Colonic mucosa (tissue), 4 donors: ENCODE measurements at regions not wholly inside any gene's neighbourhood (a gene's known extent, or its start where the extent isn't known, plus 50 kb on each side); places are given as distances from the start of the nearest gene placed in this dataset.

Experiments
- DNase-seq: peaks from one replicate; pipeline ENCODE4 v3.0.0-alpha.2; 2020
- H3K27ac ChIP-seq: fragments of 200-600 bp; one replicate; pipeline ENCODE4 v1.8.0; 2021
- H3K27me3 ChIP-seq: fragments of 200-600 bp; one replicate; pipeline ENCODE4 v1.8.0; 2021
- H3K36me3 ChIP-seq: fragments of 200-600 bp; one replicate; pipeline ENCODE4 v1.8.0; 2021
- H3K4me1 ChIP-seq: fragments of 200-600 bp; one replicate; pipeline ENCODE4 v1.8.0; 2021; ENCODE audit warnings: mild to moderate bottlenecking
- H3K4me3 ChIP-seq: fragments of 200-600 bp; one replicate; pipeline ENCODE4 v1.8.0; 2021
- H3K9ac ChIP-seq, 2 donors: one replicate each; pipeline ENCODE4 v1.7.0; 2013; ENCODE audit warnings: control low read depth in 2 of 2, low read depth in 2 of 2, low read length in 2 of 2
- H3K9me3 ChIP-seq: fragments of 200-600 bp; one replicate; pipeline ENCODE4 v1.8.0; 2021
- CTCF ChIP-seq: fragments of 200-600 bp; IDR thresholded peaks from one replicate; pipeline ENCODE4 v1.8.0; 2022; ENCODE audit warnings: antibody characterized with exemption, mild to moderate bottlenecking
- intact Hi-C: fragments of 100-400 bp; cut with DNase I; formaldehyde crosslinking; loops from one replicate; pipeline ENCODE4 v1.14.1; 2022
- donor health status: healthy.
- donor health status: DM: no; HTN: no; CAD: no.
- donor health status: DM: no; HTN: no; CAD: no.

- H3K4me1 ChIP-seq: no peaks in the 10 kb centered on the region
- no peak overlapping the region for H3K4me3 ChIP-seq
- TF ChIP-seq CTCF: no peak
- DNase-seq: no peak
- intact Hi-C loops: no loop called here
- H3K27me3 ChIP-seq: no peaks in the 10 kb centered on the region
- no peaks in the 10 kb centered on the region for H3K36me3 ChIP-seq
- no peak overlapping the region for H3K9ac ChIP-seq
- H3K9me3 ChIP-seq: no peaks in the 10 kb centered on the region
- H3K27ac ChIP-seq: no peak overlapping the region
Measured at GRCh38 chr7:153423210-153423590, 629.0 kb upstream of the DPP6 start.

GRCh38 chr7:153430931-153431330 is 621.3 kb upstream of the DPP6 start:
- no peaks in the 10 kb centered on the region for H3K9me3 ChIP-seq
- no peaks in the 10 kb centered on the region for H3K36me3 ChIP-seq
- no peak for DNase-seq
- no peak overlapping the region for H3K4me3 ChIP-seq
- no peaks in the 10 kb centered on the region for H3K4me1 ChIP-seq
- no peaks in the 10 kb centered on the region for H3K27me3 ChIP-seq
- H3K27ac ChIP-seq: no peak overlapping the region
- intact Hi-C loops: no loop called here
- H3K9ac ChIP-seq: no peak overlapping the region
- no peak for TF ChIP-seq CTCF

GRCh38 chr7:153432063-153432462 is 620.1 kb upstream of the DPP6 start:
- no peak for TF ChIP-seq CTCF
- H3K36me3 ChIP-seq: no peaks in the 10 kb centered on the region
- H3K4me3 ChIP-seq: no peak overlapping the region
- H3K9me3 ChIP-seq: no peaks in the 10 kb centered on the region
- no peaks in the 10 kb centered on the region for H3K4me1 ChIP-seq
- H3K27ac ChIP-seq: no peak overlapping the region
- intact Hi-C loops: no loop called here
- H3K27me3 ChIP-seq: no peaks in the 10 kb centered on the region
- no peak overlapping the region for H3K9ac ChIP-seq
- no peak for DNase-seq

GRCh38 chr7:153433223-153433622 is 619.0 kb upstream of the DPP6 start:
- Histone ChIP-seq H3K4me1 (no peaks in the 10 kb centered on the region), H3K27ac (no peak overlapping the region), H3K9ac (no peak overlapping the region), H3K4me3 (no peak overlapping the region), H3K9me3 (no peaks in the 10 kb centered on the region), H3K27me3 (no peaks in the 10 kb centered on the region), H3K36me3 (no peaks in the 10 kb centered on the region)
- intact Hi-C loops: no loop called here
- no peak for DNase-seq
- no peak for TF ChIP-seq CTCF

- Histone ChIP-seq H3K9ac (no peak overlapping the region), H3K4me3 (no peak overlapping the region), H3K4me1 (no peaks in the 10 kb centered on the region), H3K9me3 (no peaks in the 10 kb centered on the region), H3K27me3 (no peaks in the 10 kb centered on the region), H3K27ac (no peak overlapping the region), H3K36me3 (no peaks in the 10 kb centered on the region)
- intact Hi-C loops: no loop called here
- no peak for DNase-seq
- TF ChIP-seq CTCF: no peak
Measured at GRCh38 chr7:153440715-153441114, 611.5 kb upstream of the DPP6 start.
